ENCODE measurements at regions not wholly inside any gene's neighbourhood (a gene's known extent, or its start where the extent isn't known, plus 50 kb on each side); places are given as distances from the start of the nearest gene placed in this dataset.

- DNase-seq = no peak
Observed at GRCh38 chr12:87317302-87317701, 711.9 kb downstream of the C12orf50 start.

GRCh38 chr12:87311206-87311605 lies 718.0 kb downstream of the C12orf50 start:
- no peak for DNase-seq

GRCh38 chr12:87310126-87310525 lies 719.1 kb downstream of the C12orf50 start:
- DNase-seq = no peak

- no peak for DNase-seq
Observed at GRCh38 chr12:87305481-87305880, 723.7 kb downstream of the C12orf50 start.

- DNase-seq = no peak
Observed at GRCh38 chr12:87304406-87304805, 724.8 kb downstream of the C12orf50 start.

GRCh38 chr12:87303396-87304012 lies 725.7 kb downstream of the C12orf50 start:
- no peak for DNase-seq

- no peak for DNase-seq
Observed at GRCh38 chr12:87302126-87302745, 727.0 kb downstream of the C12orf50 start.

- no peak for DNase-seq
Observed at GRCh38 chr12:87290505-87290904, 738.7 kb downstream of the C12orf50 start.

GRCh38 chr12:87283886-87284285 lies 745.3 kb downstream of the C12orf50 start:
- no peak for DNase-seq

GRCh38 chr12:87283111-87283510 lies 746.1 kb downstream of the C12orf50 start:
- DNase-seq = no peak

- DNase-seq = no peak
Observed at GRCh38 chr12:87280893-87281292, 748.3 kb downstream of the C12orf50 start.

- DNase-seq = no peak
Observed at GRCh38 chr12:87280356-87280755, 748.8 kb downstream of the C12orf50 start.

- no peak for DNase-seq
Observed at GRCh38 chr12:87274594-87275245, 754.5 kb downstream of the C12orf50 start.

- DNase-seq = no peak
Observed at GRCh38 chr12:87272851-87273250, 756.4 kb downstream of the C12orf50 start.

GRCh38 chr12:87270919-87271318 lies 758.3 kb downstream of the C12orf50 start:
- DNase-seq = no peak

- no peak for DNase-seq
Observed at GRCh38 chr12:87266305-87266704, 762.9 kb downstream of the C12orf50 start.

- DNase-seq = no peak
Observed at GRCh38 chr12:87259391-87259790, 769.8 kb downstream of the C12orf50 start.

GRCh38 chr12:87254381-87255030 lies 774.7 kb downstream of the C12orf50 start:
- DNase-seq = no peak

GRCh38 chr12:87253157-87253556 lies 776.0 kb downstream of the C12orf50 start:
- DNase-seq = no peak

- no peak for DNase-seq
Observed at GRCh38 chr12:87246726-87247125, 782.5 kb downstream of the C12orf50 start.

- DNase-seq = no peak
Observed at GRCh38 chr12:87238466-87238865, 790.7 kb downstream of the C12orf50 start.

GRCh38 chr12:87234898-87235297 lies 794.3 kb downstream of the C12orf50 start:
- DNase-seq = no peak

GRCh38 chr12:87233671-87234070 lies 795.5 kb downstream of the C12orf50 start:
- DNase-seq = no peak

GRCh38 chr12:87231818-87232217 lies 797.4 kb downstream of the C12orf50 start:
- DNase-seq = no peak

All from right forelimb (tissue), 1 donor.